ENCODE measurements at regions not wholly inside any gene's neighbourhood (a gene's known extent, or its start where the extent isn't known, plus 50 kb on each side); places are given as distances from the start of the nearest gene placed in this dataset.

DNA sequence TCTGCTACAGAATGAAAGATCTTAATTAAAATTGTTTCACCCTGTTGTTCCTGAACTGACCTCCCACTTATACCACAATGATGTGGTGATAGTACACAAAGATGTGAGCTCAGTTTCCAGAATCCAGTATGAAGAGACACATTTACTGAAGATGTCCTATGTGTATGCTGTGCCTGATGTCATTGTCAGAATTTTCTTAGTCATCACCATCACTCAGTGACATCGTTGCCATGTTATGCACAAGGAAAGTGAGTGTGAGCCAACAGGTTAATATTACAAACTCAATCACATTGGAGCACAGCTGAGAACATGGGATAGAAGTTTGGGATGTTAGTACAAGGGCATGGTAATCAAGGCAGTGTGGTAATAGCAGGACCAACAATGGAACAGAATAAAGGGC lies 199.7 kb upstream of the CHRNA7 start:
- DNase-seq: no peak
- H3K36me3 ChIP-seq: no peaks in the 10 kb centered on the region
- no peaks in the 10 kb centered on the region; the same call in 1 of the 2 replicates for H3K9me3 ChIP-seq (replicated peaks)
- H3K4me1 ChIP-seq: no peaks in the 10 kb centered on the region
- no peak overlapping the region for H3K4me3 ChIP-seq
- H3K27me3 ChIP-seq: no peaks in the 10 kb centered on the region
- no peak overlapping the region for H3K27ac ChIP-seq

DNA sequence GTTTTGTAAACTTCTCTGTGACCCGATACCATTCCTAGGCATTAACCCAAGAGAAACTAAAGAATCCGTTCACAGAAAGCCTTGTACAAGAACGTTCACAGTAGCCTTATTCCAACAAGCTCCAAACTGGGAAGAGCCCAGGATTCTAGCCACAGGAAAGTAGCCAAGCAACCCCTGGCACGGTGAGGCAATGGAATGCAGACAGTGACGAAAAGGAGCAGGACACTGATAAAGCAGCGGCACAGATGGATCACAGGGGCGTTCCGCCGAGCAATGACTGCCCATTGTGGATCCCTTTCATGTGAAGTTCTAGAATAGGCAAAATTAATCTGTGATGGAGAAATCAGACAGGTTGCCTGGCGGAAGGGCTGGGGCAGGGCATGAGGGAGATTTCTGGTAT lies 198.7 kb upstream of the CHRNA7 start:
- Histone ChIP-seq H3K36me3 (no peaks in the 10 kb centered on the region), H3K27ac (no peak overlapping the region), H3K4me1 (no peaks in the 10 kb centered on the region), H3K9me3 (replicated peaks) (no peaks in the 10 kb centered on the region; the same call in 1 of the 2 replicates), H3K4me3 (no peak overlapping the region), H3K27me3 (no peaks in the 10 kb centered on the region)
- DNase-seq: no peak

DNA sequence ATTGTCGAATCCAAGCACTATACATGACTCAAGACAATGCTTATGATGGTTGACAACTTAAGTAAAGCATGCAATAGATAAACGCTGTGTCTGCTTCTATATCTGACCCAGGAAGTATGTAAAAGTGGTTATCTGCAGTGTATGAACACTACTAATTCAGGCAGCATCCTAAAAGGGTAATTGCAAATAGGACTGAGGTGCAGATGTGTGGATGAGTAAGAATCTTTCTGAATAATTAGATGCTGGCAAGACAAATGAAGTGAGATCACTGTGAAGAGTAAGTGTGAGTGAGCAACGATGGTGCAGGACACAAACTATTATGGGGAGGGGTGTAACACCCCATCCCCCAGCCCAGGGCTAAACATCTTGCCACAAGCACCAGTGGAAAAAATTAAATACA lies 195.7 kb upstream of the CHRNA7 start:
- Histone ChIP-seq H3K4me3 (no peak overlapping the region), H3K4me1 (no peaks in the 10 kb centered on the region), H3K36me3 (no peaks in the 10 kb centered on the region), H3K27me3 (no peaks in the 10 kb centered on the region), H3K27ac (no peak overlapping the region), H3K9me3 (replicated peaks) (no peaks in the 10 kb centered on the region; the same call in 1 of the 2 replicates)
- no peak for DNase-seq

DNA sequence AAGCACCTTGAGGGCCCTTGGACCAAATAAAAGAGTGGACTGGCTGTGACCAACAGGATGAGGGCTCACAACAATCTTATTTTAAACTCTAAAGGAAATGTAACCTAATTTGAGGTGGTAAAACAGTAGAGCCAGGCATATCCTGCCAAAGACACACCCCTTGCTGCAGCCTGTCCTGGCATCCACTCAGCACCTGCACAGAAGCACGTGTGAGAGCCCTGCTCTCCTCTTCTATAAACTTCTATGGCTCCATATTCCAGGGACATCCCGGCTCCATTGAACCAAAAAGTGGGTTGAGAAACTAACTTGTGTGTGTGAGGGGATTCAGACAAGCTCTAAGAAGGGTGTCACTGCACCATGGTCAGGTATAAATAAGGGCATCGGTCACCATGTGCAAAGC lies 190.9 kb upstream of the CHRNA7 start:
- Histone ChIP-seq H3K4me3 (no peak overlapping the region), H3K4me1 (peaks cover 22% of the 10 kb centered on the region; the same call in 1 of the 2 replicates), H3K27me3 (no peaks in the 10 kb centered on the region), H3K9me3 (replicated peaks) (no peaks in the 10 kb centered on the region), H3K27ac (no peak overlapping the region), H3K36me3 (no peaks in the 10 kb centered on the region)
- no peak for DNase-seq

DNA sequence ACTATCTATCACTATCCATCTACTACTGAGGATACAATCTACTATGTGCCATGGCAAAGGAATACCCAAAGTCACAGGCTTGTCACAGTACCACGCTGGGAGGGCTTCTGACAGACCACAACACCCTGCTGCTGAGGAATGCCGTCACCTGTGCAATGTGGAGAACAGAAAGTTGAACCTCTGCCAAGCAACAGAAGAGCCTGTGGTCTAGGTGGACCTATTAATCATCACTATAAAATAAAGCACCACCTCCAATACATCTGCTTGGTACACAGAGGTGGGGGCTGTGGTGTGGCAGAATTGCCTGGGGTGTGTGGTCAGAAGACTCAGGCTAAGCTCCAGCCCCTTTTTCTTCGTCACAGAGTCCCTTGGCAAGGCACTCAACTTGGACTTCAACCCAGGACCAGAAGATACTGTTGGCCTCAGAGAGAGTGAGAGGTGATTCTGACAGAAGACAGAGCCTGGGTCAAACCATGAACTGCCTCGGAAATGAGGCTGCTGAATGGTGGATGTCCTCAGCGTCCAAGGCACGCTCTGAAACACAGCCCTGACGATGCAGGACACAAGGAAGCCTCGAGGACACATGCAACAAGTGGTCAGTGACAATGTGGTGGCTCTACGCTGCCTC lies 189.4 kb upstream of the CHRNA7 start:
- Histone ChIP-seq H3K36me3 (no peaks in the 10 kb centered on the region), H3K4me3 (no peak overlapping the region), H3K27me3 (no peaks in the 10 kb centered on the region), H3K9me3 (replicated peaks) (no peaks in the 10 kb centered on the region), H3K27ac (no peak overlapping the region), H3K4me1 (peaks cover 22% of the 10 kb centered on the region; the same call in 1 of the 2 replicates)
- DNase-seq: peak; percentile 33 to 53

DNA sequence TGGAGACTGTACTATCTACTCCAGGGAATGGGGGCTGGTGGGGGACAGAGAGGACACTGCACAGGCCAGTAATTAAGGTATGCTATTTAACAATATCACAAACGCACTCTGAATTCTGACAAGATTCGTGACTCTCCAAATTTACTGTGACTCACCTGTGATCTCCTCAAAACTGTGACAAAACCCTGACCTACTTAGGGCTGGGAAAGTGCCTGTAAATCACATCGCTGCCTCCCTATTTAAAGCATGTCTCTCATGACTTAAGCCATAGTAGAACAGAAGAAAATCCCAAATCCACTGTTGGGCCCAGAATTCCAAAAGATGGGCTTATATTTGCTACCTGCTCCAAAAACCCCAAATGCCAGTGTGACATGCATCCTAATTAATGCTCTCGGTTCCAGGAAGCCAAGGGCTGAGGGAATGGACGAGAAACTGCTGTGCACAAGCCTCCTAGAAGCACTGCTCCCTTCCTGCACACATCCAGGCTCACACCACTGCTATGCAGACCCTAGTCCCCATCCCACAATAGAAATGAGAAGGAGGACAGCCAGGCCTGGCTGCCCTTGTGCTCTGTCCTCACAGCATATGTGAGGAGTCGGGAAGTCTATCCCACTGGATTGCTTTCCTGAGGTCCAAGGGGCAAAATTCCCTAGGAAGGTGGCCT lies 187.7 kb upstream of the CHRNA7 start:
- Histone ChIP-seq H3K27ac (no peak overlapping the region), H3K4me3 (no peak overlapping the region), H3K36me3 (no peaks in the 10 kb centered on the region), H3K9me3 (replicated peaks) (no peaks in the 10 kb centered on the region), H3K27me3 (no peaks in the 10 kb centered on the region), H3K4me1 (peaks cover 22% of the 10 kb centered on the region; the same call in 1 of the 2 replicates)
- DNase-seq: no peak

DNA sequence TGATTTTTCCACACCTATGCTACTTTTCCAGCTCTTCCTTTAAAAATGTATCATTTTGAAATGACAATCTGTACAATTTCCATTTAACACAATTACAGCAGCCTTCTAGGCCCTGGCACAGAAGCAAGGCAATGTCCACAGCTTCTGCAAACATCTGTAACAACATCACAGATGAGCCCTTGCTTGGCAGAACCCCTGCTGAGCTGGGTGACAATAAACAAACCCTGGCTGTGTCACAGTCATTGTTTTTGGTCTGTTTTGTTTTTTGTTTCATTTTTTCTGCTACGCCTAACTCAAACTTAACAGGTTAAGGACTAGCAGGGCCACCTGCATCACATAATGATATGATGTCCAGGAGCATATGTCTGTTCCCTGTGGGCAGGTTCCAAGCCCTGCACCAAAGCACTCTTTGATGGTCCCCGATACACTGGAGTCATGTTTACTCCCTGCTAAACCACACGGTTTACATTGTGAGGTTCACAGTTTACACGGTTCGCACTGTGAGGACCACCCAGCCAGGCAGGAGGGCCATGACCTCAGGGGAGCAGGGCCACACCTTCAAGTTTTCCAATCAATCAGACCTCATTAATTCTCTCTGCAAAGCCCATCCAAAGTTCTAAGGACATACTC lies 186.8 kb upstream of the CHRNA7 start:
- no peaks in the 10 kb centered on the region for H3K27me3 ChIP-seq
- H3K4me3 ChIP-seq: no peak overlapping the region
- peak; percentile 67 to 77 for DNase-seq
- no peak overlapping the region for H3K27ac ChIP-seq
- H3K9me3 ChIP-seq (replicated peaks): no peaks in the 10 kb centered on the region
- H3K4me1 ChIP-seq: peaks cover 22% of the 10 kb centered on the region; the same call in 1 of the 2 replicates
- no peaks in the 10 kb centered on the region for H3K36me3 ChIP-seq

DNA sequence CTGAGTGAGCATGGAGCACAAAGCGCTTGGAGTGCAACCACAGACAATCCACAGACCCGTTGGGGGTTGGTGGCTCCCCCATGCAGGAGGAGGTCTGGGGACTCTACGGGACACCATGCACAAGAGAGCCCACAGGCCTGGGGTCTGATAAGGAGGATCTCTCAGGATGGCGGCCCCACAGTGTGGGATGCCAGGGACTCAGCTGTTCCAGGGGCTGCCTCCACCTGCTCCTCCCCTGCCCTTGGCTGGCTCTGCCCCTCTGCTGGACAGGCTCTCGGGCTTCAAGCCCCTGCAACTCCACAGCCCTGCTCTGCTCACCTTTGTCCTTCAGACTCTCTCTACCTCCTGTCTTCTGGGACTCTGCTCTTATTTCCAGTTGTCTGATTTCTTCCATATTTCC lies 184.5 kb upstream of the CHRNA7 start:
- Histone ChIP-seq H3K27me3 (no peaks in the 10 kb centered on the region), H3K4me3 (no peak overlapping the region), H3K4me1 (peaks cover 18% of the 10 kb centered on the region; the same call in 1 of the 2 replicates), H3K9me3 (replicated peaks) (no peaks in the 10 kb centered on the region; the same call in 1 of the 2 replicates), H3K27ac (no peak overlapping the region), H3K36me3 (no peaks in the 10 kb centered on the region)
- no peak for DNase-seq

DNA sequence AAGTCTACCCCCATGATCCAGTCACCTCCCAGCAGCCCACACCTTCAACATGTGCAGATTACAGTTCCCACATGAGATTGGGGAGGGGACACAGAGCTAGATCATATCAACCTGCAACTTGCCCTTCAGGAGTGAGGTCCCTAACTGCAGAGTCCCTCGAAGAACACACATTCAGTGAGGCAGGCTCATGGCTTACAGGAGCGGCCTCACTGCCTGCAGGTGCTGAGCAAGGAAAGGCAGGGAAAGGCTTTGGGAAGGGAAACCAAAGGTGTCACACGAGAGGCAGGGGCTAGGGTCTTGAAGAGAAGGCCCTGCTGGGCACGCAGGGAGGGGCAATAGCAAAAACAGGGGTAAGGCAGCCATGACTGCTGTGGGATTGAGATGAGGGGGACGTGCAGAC lies 182.4 kb upstream of the CHRNA7 start:
- Histone ChIP-seq H3K27me3 (no peaks in the 10 kb centered on the region), H3K9me3 (replicated peaks) (no peaks in the 10 kb centered on the region; the same call in 1 of the 2 replicates), H3K4me1 (peaks cover 4% of the 10 kb centered on the region; the same call in 1 of the 2 replicates), H3K4me3 (no peak overlapping the region), H3K36me3 (no peaks in the 10 kb centered on the region), H3K27ac (no peak overlapping the region)
- no peak for DNase-seq

DNA sequence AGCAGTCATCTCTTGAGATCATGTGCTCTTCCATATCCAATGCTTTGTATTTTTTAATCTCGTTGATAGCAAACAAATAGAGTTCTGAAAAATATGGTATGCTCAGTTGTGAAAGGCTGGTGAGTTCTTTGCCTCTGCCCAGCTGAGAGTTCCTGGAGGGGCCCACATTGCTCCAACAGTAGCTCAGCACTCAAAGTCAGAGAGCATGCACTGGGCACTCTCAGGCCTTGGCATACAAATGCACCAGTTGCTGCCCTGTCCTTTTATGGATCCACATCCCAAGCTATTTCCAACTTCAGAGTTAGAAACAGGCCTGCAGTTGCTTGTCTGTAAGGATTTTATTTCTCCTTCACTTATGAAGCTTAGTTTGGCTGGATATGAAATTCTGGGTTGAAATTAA lies 181.7 kb upstream of the CHRNA7 start:
- no peaks in the 10 kb centered on the region for H3K36me3 ChIP-seq
- H3K27ac ChIP-seq: no peak overlapping the region
- peaks cover 4% of the 10 kb centered on the region; the same call in 1 of the 2 replicates for H3K4me1 ChIP-seq
- H3K9me3 ChIP-seq (replicated peaks): no peaks in the 10 kb centered on the region; the same call in 1 of the 2 replicates
- no peaks in the 10 kb centered on the region for H3K27me3 ChIP-seq
- DNase-seq: no peak
- no peak overlapping the region for H3K4me3 ChIP-seq

DNA sequence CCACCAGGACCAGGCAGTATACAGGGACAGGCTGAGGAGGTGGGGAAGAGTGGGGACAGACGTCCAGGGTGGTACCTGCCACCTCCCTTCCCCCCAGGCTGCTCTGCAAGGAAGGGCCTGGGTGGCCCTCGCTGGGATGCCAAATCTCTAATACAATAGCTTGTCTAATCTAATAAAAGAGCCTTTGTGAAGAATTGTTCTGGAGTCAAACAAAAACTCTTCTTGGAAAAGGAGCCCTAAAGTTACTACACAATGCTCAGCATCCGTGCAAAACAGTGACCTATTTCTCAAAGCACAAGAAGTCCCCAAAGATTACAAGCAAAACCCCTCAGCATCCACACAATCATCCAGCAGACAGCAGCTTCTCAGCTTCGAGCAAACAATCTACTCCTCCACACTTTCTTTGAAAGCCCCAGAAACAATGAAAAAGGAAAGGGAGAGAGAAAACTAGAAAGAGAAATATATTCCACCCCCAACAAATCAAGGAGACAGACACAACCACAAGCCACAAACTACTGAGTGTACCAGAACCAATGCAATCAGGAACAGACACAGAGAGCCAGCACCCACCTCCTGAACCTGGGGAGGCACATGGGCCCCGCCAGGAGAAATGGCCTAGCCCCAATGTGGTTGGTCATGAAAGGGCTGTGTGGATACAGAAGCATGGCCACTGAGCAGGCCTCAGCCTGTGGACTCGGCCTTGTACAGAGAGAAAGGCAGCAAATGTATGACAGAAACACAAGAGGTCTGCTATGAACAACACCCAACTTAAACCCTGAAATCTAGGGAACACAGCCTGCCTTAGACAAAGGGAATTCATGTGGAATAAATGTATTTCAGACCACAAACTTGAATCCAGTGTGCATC lies 177.1 kb upstream of the CHRNA7 start:
- Histone ChIP-seq H3K36me3 (no peaks in the 10 kb centered on the region), H3K4me3 (no peak overlapping the region), H3K9me3 (replicated peaks) (no peaks in the 10 kb centered on the region; the same call in 1 of the 2 replicates), H3K4me1 (no peaks in the 10 kb centered on the region), H3K27ac (no peak overlapping the region), H3K27me3 (no peaks in the 10 kb centered on the region)
- DNase-seq: no peak

DNA sequence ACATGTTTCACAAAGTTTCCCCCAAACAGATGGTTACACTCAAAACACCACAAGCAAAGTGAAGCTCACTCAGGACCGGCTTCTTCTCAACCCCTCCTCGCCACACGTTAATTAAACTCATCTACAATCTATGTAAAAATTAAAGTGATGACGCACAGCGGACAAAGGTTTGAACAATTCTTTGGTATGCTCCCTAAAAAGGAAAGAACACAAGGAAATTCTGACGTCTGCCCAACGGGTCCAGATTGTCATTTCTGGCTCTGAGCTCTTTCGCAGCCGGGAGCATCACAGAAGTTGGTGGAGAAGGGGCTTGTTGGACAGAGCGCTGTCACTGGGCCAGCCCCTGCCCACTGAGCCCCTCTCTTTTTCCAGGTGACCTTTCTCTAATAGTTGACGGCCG lies 173.7 kb upstream of the CHRNA7 start:
- no peaks in the 10 kb centered on the region for H3K4me1 ChIP-seq
- H3K36me3 ChIP-seq: no peaks in the 10 kb centered on the region
- H3K27ac ChIP-seq: no peak overlapping the region
- no peak for DNase-seq
- no peaks in the 10 kb centered on the region for H3K9me3 ChIP-seq (replicated peaks)
- no peaks in the 10 kb centered on the region for H3K27me3 ChIP-seq
- H3K4me3 ChIP-seq: no peak overlapping the region

DNA sequence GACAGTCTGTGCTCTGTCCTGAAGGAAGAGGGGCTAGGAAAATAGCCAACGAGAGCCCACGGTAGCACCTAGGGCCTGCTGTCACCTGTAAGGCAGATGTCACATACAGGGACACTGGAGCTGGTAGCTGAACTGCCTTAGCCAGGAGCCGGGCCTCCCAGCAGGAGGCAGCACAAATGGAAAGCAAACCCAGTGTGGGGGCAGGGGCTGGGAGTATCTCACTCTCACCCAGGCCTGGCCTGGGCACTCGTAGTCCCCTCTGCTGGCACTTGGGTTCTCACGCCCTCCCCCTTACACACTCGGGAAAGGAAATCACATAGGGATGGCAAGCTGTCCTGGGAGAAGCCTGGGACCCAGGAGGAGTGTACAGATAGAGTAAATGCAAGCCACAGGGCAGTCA lies 173.1 kb upstream of the CHRNA7 start:
- Histone ChIP-seq H3K4me3 (no peak overlapping the region), H3K27me3 (no peaks in the 10 kb centered on the region), H3K4me1 (no peaks in the 10 kb centered on the region), H3K27ac (no peak overlapping the region), H3K9me3 (replicated peaks) (no peaks in the 10 kb centered on the region), H3K36me3 (no peaks in the 10 kb centered on the region)
- no peak for DNase-seq

DNA sequence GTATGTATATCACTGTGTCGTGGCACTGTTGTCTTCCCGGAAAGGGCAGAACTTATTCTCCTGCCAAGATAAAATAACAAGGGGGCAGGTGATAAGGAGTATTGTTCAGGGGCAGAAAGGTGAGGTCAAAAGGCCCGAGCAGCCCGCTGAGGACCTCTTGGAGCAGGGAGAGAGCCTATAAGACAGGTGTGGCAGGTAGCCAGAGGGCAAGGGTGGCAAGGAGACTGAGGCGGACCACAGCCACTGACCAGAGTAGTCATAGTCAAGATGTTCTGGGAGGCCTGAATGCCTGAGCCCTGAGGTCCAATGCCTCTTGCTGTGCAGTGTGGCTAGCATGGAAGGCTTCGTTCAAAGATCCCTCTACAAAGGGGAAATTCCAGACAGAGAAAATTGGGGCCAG lies 172.3 kb upstream of the CHRNA7 start:
- no peak for DNase-seq
- Histone ChIP-seq H3K27ac (no peak overlapping the region), H3K9me3 (replicated peaks) (no peaks in the 10 kb centered on the region), H3K36me3 (no peaks in the 10 kb centered on the region), H3K27me3 (no peaks in the 10 kb centered on the region), H3K4me1 (no peaks in the 10 kb centered on the region), H3K4me3 (no peak overlapping the region)

DNA sequence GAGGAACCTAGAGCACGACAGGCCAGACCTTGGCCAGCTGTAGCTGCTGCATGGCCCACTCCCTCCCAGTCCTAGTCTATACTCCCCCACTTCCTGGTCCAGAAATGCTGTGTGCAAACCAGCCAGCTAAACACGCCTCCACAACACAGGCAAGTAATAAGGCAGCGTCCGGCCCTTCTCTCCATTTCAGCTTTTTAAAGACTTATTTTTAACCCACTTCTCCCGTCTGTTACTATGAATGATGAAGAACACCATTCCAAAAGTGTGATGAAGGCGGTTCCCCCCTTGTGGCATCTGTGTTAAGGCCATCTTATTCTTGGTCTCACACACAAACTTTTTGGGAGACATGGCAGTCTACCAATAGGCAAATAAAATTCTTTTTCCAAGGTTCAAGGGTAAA lies 164.1 kb upstream of the CHRNA7 start:
- Histone ChIP-seq H3K27me3 (no peaks in the 10 kb centered on the region), H3K9me3 (replicated peaks) (no peaks in the 10 kb centered on the region), H3K4me1 (no peaks in the 10 kb centered on the region), H3K27ac (no peak overlapping the region), H3K4me3 (no peak overlapping the region), H3K36me3 (no peaks in the 10 kb centered on the region)
- no peak for DNase-seq
